CD8-positive, alpha-beta memory T cell (primary cell): ENCODE measurements at regions not wholly inside any gene's neighbourhood (a gene's known extent, or its start where the extent isn't known, plus 50 kb on each side); places are given as distances from the start of the nearest gene placed in this dataset.

ENCODE experiments used
- CTCF ChIA-PET: fragments of 350-600 bp; sonication (Branson Sonifier 250); formaldehyde crosslinking; loops from one replicate; lab custom pipeline; 2021; ENCODE audit warnings: antibody characterized with exemption; lab: Charles Lee
- POLR2A ChIA-PET: fragments of 350-600 bp; sonication (Branson Sonifier 250); formaldehyde crosslinking; loops from one replicate; lab custom pipeline; 2021; ENCODE audit warnings: antibody characterized with exemption; lab: Charles Lee
- DNase-seq, 5 donors: peaks; one replicate each; pipeline versions ENCODE4 v3.0.0 to v3.0.0-alpha.2; 2020 to 2022; ENCODE audit warnings: mixed read lengths in 1 of 5
- H3K27ac ChIP-seq: one replicate; pipeline ENCODE4 v1.7.0; 2013; ENCODE audit warnings: low read depth, mild to moderate bottlenecking, low read length, moderate library complexity
- H3K27me3 ChIP-seq: 2 replicates; pipeline ENCODE4 v1.7.0; 2013; ENCODE audit warnings: low read length, mild to moderate bottlenecking; ENCODE audit not compliant: insufficient read depth, poor library complexity, severe bottlenecking
- H3K36me3 ChIP-seq: 2 replicates; pipeline ENCODE4 v1.7.0; 2013; ENCODE audit warnings: mild to moderate bottlenecking, low read length, moderate library complexity; ENCODE audit not compliant: insufficient read depth
- H3K4me1 ChIP-seq: 2 replicates; pipeline ENCODE4 v1.7.0; 2013; ENCODE audit warnings: mild to moderate bottlenecking, low read length, moderate library complexity; ENCODE audit not compliant: insufficient read depth
- H3K4me3 ChIP-seq: 2 replicates; pipeline ENCODE4 v1.7.0; 2013; ENCODE audit warnings: mild to moderate bottlenecking, low read length
- H3K9me3 ChIP-seq: 2 replicates; pipeline ENCODE4 v1.7.0; 2013; ENCODE audit warnings: mild to moderate bottlenecking, low read length
- H3K27ac Mint-ChIP-seq, 8 donors: one replicate each; pipeline ENCODE4 v1.8.0; 2020 to 2021; ENCODE audit warnings: mixed read lengths in 8 of 8, mild to moderate bottlenecking in 6 of 8, inconsistent platforms in 3 of 8, moderate library complexity in 3 of 8
- H3K27me3 Mint-ChIP-seq, 2 donors: one replicate each; pipeline ENCODE4 v1.8.0; 2020 to 2021; ENCODE audit warnings: mixed read lengths in 2 of 2, mild to moderate bottlenecking in 1 of 2, moderate library complexity in 1 of 2
- H3K36me3 Mint-ChIP-seq, 3 donors: one replicate each; pipeline ENCODE4 v1.8.0; 2020 to 2021; ENCODE audit warnings: mixed read lengths in 3 of 3, inconsistent platforms in 1 of 3, mild to moderate bottlenecking in 1 of 3
- H3K4me1 Mint-ChIP-seq, 3 donors: one replicate each; pipeline ENCODE4 v1.8.0; 2020 to 2021; ENCODE audit warnings: mixed read lengths in 3 of 3, inconsistent platforms in 1 of 3, mild to moderate bottlenecking in 1 of 3
- H3K4me3 Mint-ChIP-seq, 7 donors: one replicate each; pipeline ENCODE4 v1.8.0; 2020 to 2021; ENCODE audit warnings: mixed read lengths in 7 of 7, mild to moderate bottlenecking in 6 of 7, moderate library complexity in 4 of 7, inconsistent platforms in 2 of 7
- H3K9me3 Mint-ChIP-seq, 5 donors: one replicate each; pipeline ENCODE4 v1.8.0; 2020 to 2022; ENCODE audit warnings: mixed read lengths in 5 of 5, mild to moderate bottlenecking in 3 of 5, moderate library complexity in 2 of 5, inconsistent platforms in 1 of 5

GRCh38 chrX:36436361-36436760 lies 516.8 kb downstream of the CFAP47 start:
- H3K9me3 ChIP-seq, result no peaks in the 10 kb centered on the region
- Mint-ChIP-seq H3K9me3 (peaks cover 0 to 3% (median 2%) of the 10 kb centered on the region in 5 donors), H3K27me3 (no peaks in the 10 kb centered on the region), H3K27ac (peak overlapping the region in 1 of 8 donors; percentile 26), H3K36me3 (no peaks in the 10 kb centered on the region), H3K4me3 (no peak overlapping the region), H3K4me1 (no peaks in the 10 kb centered on the region)
- no peak overlapping the region for H3K27ac ChIP-seq
- no peaks in the 10 kb centered on the region for H3K27me3 ChIP-seq
- ChIA-PET POLR2A (no interaction called here), CTCF (no interaction called here)
- no peak overlapping the region for H3K4me3 ChIP-seq
- DNase-seq, result no peak
- no peaks in the 10 kb centered on the region for H3K4me1 ChIP-seq
- no peaks in the 10 kb centered on the region for H3K36me3 ChIP-seq

- no peak overlapping the region for H3K4me3 Mint-ChIP-seq
- no peaks in the 10 kb centered on the region for H3K27me3 Mint-ChIP-seq
- H3K4me3 ChIP-seq, result no peak overlapping the region
- H3K4me1 Mint-ChIP-seq, result no peaks in the 10 kb centered on the region
- no peak overlapping the region for H3K27ac Mint-ChIP-seq
- CTCF ChIA-PET, result no interaction called here
- DNase-seq, result no peak
- H3K9me3 ChIP-seq, result no peaks in the 10 kb centered on the region
- no peak overlapping the region for H3K27ac ChIP-seq
- H3K4me1 ChIP-seq, result no peaks in the 10 kb centered on the region
- H3K36me3 Mint-ChIP-seq, result no peaks in the 10 kb centered on the region
- H3K27me3 ChIP-seq, result no peaks in the 10 kb centered on the region
- POLR2A ChIA-PET, result no interaction called here
- peaks cover 0 to 4% (median 1%) of the 10 kb centered on the region in 5 donors for H3K9me3 Mint-ChIP-seq
- H3K36me3 ChIP-seq, result no peaks in the 10 kb centered on the region
Observed at GRCh38 chrX:36443007-36443406, 523.5 kb downstream of the CFAP47 start.

GRCh38 chrX:36445566-36445965 lies 526.0 kb downstream of the CFAP47 start:
- no peaks in the 10 kb centered on the region for H3K9me3 ChIP-seq
- H3K4me1 ChIP-seq, result no peaks in the 10 kb centered on the region
- Mint-ChIP-seq H3K27me3 (no peaks in the 10 kb centered on the region), H3K36me3 (no peaks in the 10 kb centered on the region), H3K9me3 (peaks cover 3 to 10% (median 4%) of the 10 kb centered on the region in 5 donors), H3K27ac (no peak overlapping the region), H3K4me1 (no peaks in the 10 kb centered on the region), H3K4me3 (no peak overlapping the region)
- H3K4me3 ChIP-seq, result no peak overlapping the region
- no peaks in the 10 kb centered on the region for H3K36me3 ChIP-seq
- no peaks in the 10 kb centered on the region for H3K27me3 ChIP-seq
- H3K27ac ChIP-seq, result no peak overlapping the region
- no peak for DNase-seq
- ChIA-PET CTCF (no interaction called here), POLR2A (no interaction called here)

- ChIA-PET POLR2A (no interaction called here), CTCF (no interaction called here)
- no peaks in the 10 kb centered on the region for H3K9me3 ChIP-seq
Observed at GRCh38 chrX:36462142-36462541, 542.6 kb downstream of the CFAP47 start.

GRCh38 chrX:36480441-36480990 lies 527.6 kb upstream of the FAM47C start:
- H3K4me1 Mint-ChIP-seq, result no peaks in the 10 kb centered on the region
- POLR2A ChIA-PET, result no interaction called here
- H3K4me3 Mint-ChIP-seq, result no peak overlapping the region
- H3K4me3 ChIP-seq, result no peak overlapping the region
- CTCF ChIA-PET, result no interaction called here
- no peaks in the 10 kb centered on the region for H3K36me3 Mint-ChIP-seq
- no peak overlapping the region for H3K27ac ChIP-seq
- H3K27me3 Mint-ChIP-seq, result peaks cover 0 to 2% of the 10 kb centered on the region in 2 donors
- DNase-seq, result no peak
- no peak overlapping the region for H3K27ac Mint-ChIP-seq
- H3K27me3 ChIP-seq, result no peaks in the 10 kb centered on the region
- H3K4me1 ChIP-seq, result no peaks in the 10 kb centered on the region
- no peaks in the 10 kb centered on the region for H3K9me3 Mint-ChIP-seq
- H3K9me3 ChIP-seq, result no peaks in the 10 kb centered on the region
- no peaks in the 10 kb centered on the region for H3K36me3 ChIP-seq

More at GRCh38 chrX:36462142-36462541, 542.6 kb downstream of the CFAP47 start:
- Histone ChIP-seq H3K27ac (no peak overlapping the region), H3K27me3 (no peaks in the 10 kb centered on the region), H3K4me1 (no peaks in the 10 kb centered on the region), H3K4me3 (no peak overlapping the region), H3K36me3 (no peaks in the 10 kb centered on the region)
- no peaks in the 10 kb centered on the region for H3K27me3 Mint-ChIP-seq
- H3K4me1 Mint-ChIP-seq, result no peaks in the 10 kb centered on the region
- peaks cover 0 to 15% (median 6%) of the 10 kb centered on the region in 5 donors for H3K9me3 Mint-ChIP-seq
- DNase-seq, result no peak
- H3K27ac Mint-ChIP-seq, result no peak overlapping the region
- H3K4me3 Mint-ChIP-seq, result no peak overlapping the region
- H3K36me3 Mint-ChIP-seq, result no peaks in the 10 kb centered on the region

GRCh38 chrX:36501169-36501702 lies 506.9 kb upstream of the FAM47C start:
- H3K4me1 Mint-ChIP-seq, result no peaks in the 10 kb centered on the region
- Histone ChIP-seq H3K4me3 (no peak overlapping the region), H3K36me3 (no peaks in the 10 kb centered on the region), H3K27ac (no peak overlapping the region), H3K9me3 (no peaks in the 10 kb centered on the region), H3K27me3 (no peaks in the 10 kb centered on the region), H3K4me1 (no peaks in the 10 kb centered on the region)
- no peaks in the 10 kb centered on the region for H3K36me3 Mint-ChIP-seq
- H3K27me3 Mint-ChIP-seq, result peaks cover 0 to 2% of the 10 kb centered on the region in 2 donors
- no peak overlapping the region for H3K4me3 Mint-ChIP-seq
- H3K9me3 Mint-ChIP-seq, result peaks cover 0 to 6% (median 2%) of the 10 kb centered on the region in 5 donors
- ChIA-PET CTCF (no interaction called here), POLR2A (no interaction called here)
- no peak overlapping the region for H3K27ac Mint-ChIP-seq
- no peak for DNase-seq

- Histone ChIP-seq H3K27me3 (no peaks in the 10 kb centered on the region), H3K4me3 (no peak overlapping the region), H3K9me3 (no peaks in the 10 kb centered on the region), H3K36me3 (no peaks in the 10 kb centered on the region), H3K27ac (no peak overlapping the region), H3K4me1 (no peaks in the 10 kb centered on the region)
- Mint-ChIP-seq H3K27me3 (peaks cover 0 to 2% of the 10 kb centered on the region in 2 donors), H3K36me3 (no peaks in the 10 kb centered on the region), H3K4me1 (no peaks in the 10 kb centered on the region), H3K4me3 (no peak overlapping the region), H3K27ac (no peak overlapping the region), H3K9me3 (peaks cover 0 to 23% (median 10%) of the 10 kb centered on the region in 5 donors)
- ChIA-PET POLR2A (no interaction called here), CTCF (no interaction called here)
- no peak for DNase-seq
Observed at GRCh38 chrX:36504625-36505024, 503.5 kb upstream of the FAM47C start.

GRCh38 chrX:36508042-36508441 lies 500.1 kb upstream of the FAM47C start:
- Histone ChIP-seq H3K4me1 (no peaks in the 10 kb centered on the region), H3K36me3 (no peaks in the 10 kb centered on the region), H3K4me3 (no peak overlapping the region), H3K9me3 (no peaks in the 10 kb centered on the region), H3K27ac (no peak overlapping the region), H3K27me3 (no peaks in the 10 kb centered on the region)
- ChIA-PET CTCF (no interaction called here), POLR2A (no interaction called here)
- Mint-ChIP-seq H3K9me3 (peaks cover 6 to 19% (median 9%) of the 10 kb centered on the region in 5 donors), H3K4me1 (no peaks in the 10 kb centered on the region), H3K27ac (no peak overlapping the region), H3K4me3 (no peak overlapping the region), H3K36me3 (no peaks in the 10 kb centered on the region), H3K27me3 (peaks cover 0 to 2% of the 10 kb centered on the region in 2 donors)
- DNase-seq, result no peak
